GM12878 (cell line): ENCODE measurements at regions not wholly inside any gene's neighbourhood (a gene's known extent, or its start where the extent isn't known, plus 50 kb on each side); places are given as distances from the start of the nearest gene placed in this dataset.

ENCODE experiments used
- ATAC-seq: fragments of 200-7000 bp; cut with Tn5 transposase; 3 replicates; pipeline ENCODE4 v1.9.1; 2020; ENCODE audit warnings: mild to moderate bottlenecking, moderate library complexity
- BruUV-seq: library from RNA; stranded (reverse); fragments of 400-500 nt; replicated peaks from 2 replicates; lab custom pipeline; 2021; lab: Mats Ljungman, UMichigan
- CTCF ChIA-PET: fragments of 300-600 bp; sonication (Branson Sonifier 250); formaldehyde crosslinking; extraction: SDS; loops from one replicate; lab custom pipeline; 2021; ENCODE audit warnings: inconsistent platforms; lab: Yijun Ruan, JAX
- POLR2A ChIA-PET: fragments of 350-600 bp; formaldehyde crosslinking; extraction: SDS; loops from one replicate; lab custom pipeline; 2021; ENCODE audit warnings: inconsistent platforms; lab: Charles Lee
- RAD21 ChIA-PET: fragments of 300-600 bp; sonication (Branson Sonifier 250); formaldehyde crosslinking; loops from one replicate; lab custom pipeline; 2023; ENCODE audit warnings: antibody characterized with exemption; ENCODE audit not compliant: unreplicated experiment; lab: Charles Lee
- SMC1A ChIA-PET: fragments of 300-600 bp; sonication (Branson Sonifier 250); formaldehyde crosslinking; loops from one replicate; lab custom pipeline; 2023; ENCODE audit not compliant: unreplicated experiment, uncharacterized antibody; lab: Charles Lee
- DNase-seq: peaks from one replicate; pipeline ENCODE4 v3.0.0-alpha.2; 2011; ENCODE audit warnings: low read depth, low spot score
- FAIRE-seq: peaks from 3 replicates; lab custom pipeline; 2011; peaks lifted over from hg19 to GRCh38; lab: Jason Lieb, UNC
- H2AFZ ChIP-seq: 2 replicates; pipeline ENCODE4 v1.6.0; 2011; ENCODE audit warnings: low read depth, low read length, control low read depth; ENCODE audit not compliant: control insufficient read depth
- H3K27ac ChIP-seq: 2 replicates; pipeline ENCODE4 v1.5.1; 2011; ENCODE audit warnings: control low read depth; ENCODE audit not compliant: control insufficient read depth, insufficient read depth
- H3K27me3 ChIP-seq, 2 experiments: replicated peaks in 1 of 2; 2 replicates each; pipeline versions ENCODE4 v1.6.0 to v1.6.1; 2011; ENCODE audit warnings: low read length in 1 of 2; ENCODE audit not compliant: control insufficient read depth in 2 of 2, insufficient read depth in 2 of 2
- H3K36me3 ChIP-seq, 2 experiments: 2 replicates each; pipeline ENCODE4 v1.5.1; 2011; ENCODE audit warnings: low read length in 1 of 2; ENCODE audit not compliant: control insufficient read depth in 2 of 2, insufficient read depth in 2 of 2
- H3K4me1 ChIP-seq: 2 replicates; pipeline ENCODE4 v1.6.1; 2011; ENCODE audit warnings: mild to moderate bottlenecking, low read length, moderate library complexity, mixed read lengths; ENCODE audit not compliant: control insufficient read depth, insufficient read depth
- H3K4me2 ChIP-seq: 2 replicates; pipeline ENCODE4 v1.6.0; 2011; ENCODE audit warnings: control low read depth; ENCODE audit not compliant: control insufficient read depth, insufficient read depth
- H3K4me3 ChIP-seq: fragments of 200-600 bp; sonication (generic); 2 replicates; pipeline ENCODE4 v1.5.1; 2016
- H3K79me2 ChIP-seq: 2 replicates; pipeline ENCODE4 v1.6.0; 2011; ENCODE audit warnings: low read length; ENCODE audit not compliant: control insufficient read depth, insufficient read depth
- H3K9ac ChIP-seq: 2 replicates; pipeline ENCODE4 v1.8.0; 2011; ENCODE audit warnings: low read length, control low read depth, mixed read lengths; ENCODE audit not compliant: control insufficient read depth, insufficient read depth
- H3K9me3 ChIP-seq: replicated peaks from 3 replicates; pipeline ENCODE4 v1.5.1; 2011; ENCODE audit warnings: mild to moderate bottlenecking, low read length; ENCODE audit not compliant: control insufficient read depth, insufficient read depth
- H4K20me1 ChIP-seq: 2 replicates; pipeline ENCODE4 v1.6.0; 2011; ENCODE audit not compliant: control insufficient read depth, insufficient read depth
- BCL11A ChIP-seq: IDR thresholded peaks from 2 replicates; pipeline ENCODE4 v1.6.1; 2011; ENCODE audit warnings: low read depth, low read length
- BCL3 ChIP-seq: IDR thresholded peaks from 2 replicates; pipeline ENCODE4 v1.6.1; 2011; ENCODE audit warnings: borderline replicate concordance, low read depth, mild to moderate bottlenecking, moderate library complexity, low read length; ENCODE audit not compliant: insufficient read depth, poor library complexity, severe bottlenecking
- BHLHE40 ChIP-seq, 2 experiments: fragments of 450-650 bp in 1 of 2; IDR thresholded peaks; 2 replicates each; pipeline ENCODE4 v1.6.1; 2011 to 2017; ENCODE audit warnings: low read depth in 2 of 2, borderline replicate concordance in 1 of 2, improper control_type of control experiment in 1 of 2, low read length in 1 of 2, mild to moderate bottlenecking in 1 of 2
- CBX3 ChIP-seq: fragments of 200-600 bp; sonication (generic); IDR thresholded peaks from 2 replicates; pipeline ENCODE4 v1.6.1; 2016; ENCODE audit warnings: low read depth, borderline replicate concordance
- CEBPB ChIP-seq, 2 experiments: fragments of 150-350 bp in 1 of 2; IDR thresholded peaks; 2 replicates each; pipeline ENCODE4 v1.6.1; 2012 to 2014; ENCODE audit warnings: low read depth in 2 of 2, low read length in 2 of 2, borderline replicate concordance in 1 of 2, inconsistent platforms in 1 of 2
- EZH2 ChIP-seq: IDR thresholded peaks from 2 replicates; pipeline ENCODE4 v1.6.1; 2012; ENCODE audit warnings: low read depth, mild to moderate bottlenecking, control low read depth, inconsistent platforms, low read length, borderline replicate concordance; ENCODE audit not compliant: control insufficient read depth
- KAT2A ChIP-seq: conservative IDR thresholded peaks from 2 replicates; pipeline ENCODE4 v1.6.1; 2011; ENCODE audit warnings: low read depth, low read length; ENCODE audit not compliant: control insufficient read depth
- NFXL1 ChIP-seq: fragments of 450-650 bp; IDR thresholded peaks from 2 replicates; pipeline ENCODE4 v1.6.1; 2017; ENCODE audit warnings: antibody characterized with exemption, mild to moderate bottlenecking, borderline replicate concordance
- RB1 ChIP-seq: fragments of 450-650 bp; formaldehyde crosslinking; IDR thresholded peaks from 2 replicates; pipeline ENCODE4 v1.6.1; 2017; ENCODE audit warnings: mild to moderate bottlenecking, borderline replicate concordance
- TAF1 ChIP-seq: IDR thresholded peaks from 2 replicates; pipeline ENCODE4 v1.6.1; 2011; ENCODE audit warnings: mild to moderate bottlenecking, low read depth, low read length, borderline replicate concordance
- YBX1 ChIP-seq: fragments of 450-650 bp; IDR thresholded peaks from 2 replicates; pipeline ENCODE4 v1.6.1; 2016; ENCODE audit warnings: antibody characterized with exemption
- ZZZ3 ChIP-seq: IDR thresholded peaks from 2 replicates; pipeline ENCODE4 v1.6.1; 2011; ENCODE audit warnings: low read depth; ENCODE audit not compliant: control insufficient read depth, insufficient read length
- in situ Hi-C: fragments of 300-500 bp; cut with MboI; formaldehyde crosslinking; loops from 9 replicates; pipeline ENCODE4 v1.14.3; 2018; ENCODE audit warnings: mixed read lengths
- intact Hi-C: fragments of 100-400 bp; cut with micrococcal nuclease; formaldehyde crosslinking; loops from one replicate; pipeline ENCODE4 v1.14.2; 2022; ENCODE audit not compliant: unreplicated experiment
- TF ChIP-seq, protein P1 (sequence below): fragments of 450-650 bp; IDR thresholded peaks from 2 replicates; pipeline ENCODE4 v1.6.1; 2016; ENCODE audit warnings: mild to moderate bottlenecking, moderate library complexity, borderline replicate concordance

DNA sequence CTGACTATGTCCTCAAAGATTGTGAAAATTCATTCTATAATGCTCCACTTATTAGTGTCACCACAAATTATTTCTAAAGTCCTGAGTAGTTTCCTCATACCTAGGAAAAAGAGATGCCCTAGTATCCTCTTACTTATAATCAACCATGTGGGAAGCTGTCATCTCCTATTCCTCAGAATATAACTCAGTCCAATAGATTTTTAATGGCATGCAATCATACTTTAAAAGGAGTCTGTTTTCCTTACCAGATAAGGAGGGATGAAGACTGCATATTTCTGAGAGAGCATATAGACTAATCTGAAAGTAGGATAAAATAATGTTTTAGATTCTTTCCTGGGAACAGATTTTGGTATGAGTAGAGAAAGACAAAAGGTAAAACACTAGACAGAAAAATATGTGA is 727.7 kb upstream of the GRM3 start:
- no peaks in the 10 kb centered on the region for H3K27me3 ChIP-seq
- H3K79me2 ChIP-seq, result no peaks in the 10 kb centered on the region
- in situ Hi-C loops, result no loop called here
- H2AFZ ChIP-seq, result no peak overlapping the region
- H3K4me1 ChIP-seq, result no peaks in the 10 kb centered on the region
- TF ChIP-seq RB1, result no peak
- no peak for TF ChIP-seq BCL3
- TF ChIP-seq EZH2, result no peak
- TF ChIP-seq CEBPB (IDR thresholded peaks at IDR 0.05; ENCODE audit: borderline replicate concordance in 1 of 2, low read depth in 2 of 2, low read length in 2 of 2), result no peak
- TF ChIP-seq, protein P1, sequence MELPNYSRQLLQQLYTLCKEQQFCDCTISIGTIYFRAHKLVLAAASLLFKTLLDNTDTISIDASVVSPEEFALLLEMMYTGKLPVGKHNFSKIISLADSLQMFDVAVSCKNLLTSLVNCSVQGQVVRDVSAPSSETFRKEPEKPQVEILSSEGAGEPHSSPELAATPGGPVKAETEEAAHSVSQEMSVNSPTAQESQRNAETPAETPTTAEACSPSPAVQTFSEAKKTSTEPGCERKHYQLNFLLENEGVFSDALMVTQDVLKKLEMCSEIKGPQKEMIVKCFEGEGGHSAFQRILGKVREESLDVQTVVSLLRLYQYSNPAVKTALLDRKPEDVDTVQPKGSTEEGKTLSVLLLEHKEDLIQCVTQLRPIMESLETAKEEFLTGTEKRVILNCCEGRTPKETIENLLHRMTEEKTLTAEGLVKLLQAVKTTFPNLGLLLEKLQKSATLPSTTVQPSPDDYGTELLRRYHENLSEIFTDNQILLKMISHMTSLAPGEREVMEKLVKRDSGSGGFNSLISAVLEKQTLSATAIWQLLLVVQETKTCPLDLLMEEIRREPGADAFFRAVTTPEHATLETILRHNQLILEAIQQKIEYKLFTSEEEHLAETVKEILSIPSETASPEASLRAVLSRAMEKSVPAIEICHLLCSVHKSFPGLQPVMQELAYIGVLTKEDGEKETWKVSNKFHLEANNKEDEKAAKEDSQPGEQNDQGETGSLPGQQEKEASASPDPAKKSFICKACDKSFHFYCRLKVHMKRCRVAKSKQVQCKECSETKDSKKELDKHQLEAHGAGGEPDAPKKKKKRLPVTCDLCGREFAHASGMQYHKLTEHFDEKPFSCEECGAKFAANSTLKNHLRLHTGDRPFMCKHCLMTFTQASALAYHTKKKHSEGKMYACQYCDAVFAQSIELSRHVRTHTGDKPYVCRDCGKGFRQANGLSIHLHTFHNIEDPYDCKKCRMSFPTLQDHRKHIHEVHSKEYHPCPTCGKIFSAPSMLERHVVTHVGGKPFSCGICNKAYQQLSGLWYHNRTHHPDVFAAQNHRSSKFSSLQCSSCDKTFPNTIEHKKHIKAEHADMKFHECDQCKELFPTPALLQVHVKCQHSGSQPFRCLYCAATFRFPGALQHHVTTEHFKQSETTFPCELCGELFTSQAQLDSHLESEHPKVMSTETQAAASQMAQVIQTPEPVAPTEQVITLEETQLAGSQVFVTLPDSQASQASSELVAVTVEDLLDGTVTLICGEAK, result no peak
- no peak for TF ChIP-seq KAT2A
- no peak for TF ChIP-seq BCL11A
- no peak for TF ChIP-seq BHLHE40 (IDR thresholded peaks at IDR 0.05; ENCODE audit: borderline replicate concordance in 1 of 2, low read depth in 2 of 2, low read length in 1 of 2)
- no peak for TF ChIP-seq NFXL1
- no peak for TF ChIP-seq ZZZ3
- TF ChIP-seq TAF1, result no peak
- TF ChIP-seq CBX3, result no peak
- TF ChIP-seq YBX1, result no peak
- ChIA-PET SMC1A (no interaction called here), POLR2A (no interaction called here), CTCF (no interaction called here), RAD21 (no interaction called here)
- ATAC-seq (no peak), DNase-seq (no peak), FAIRE-seq (no peak)
- H3K36me3 ChIP-seq, result no peaks in the 10 kb centered on the region
- H3K4me3 ChIP-seq, result no peak overlapping the region
- H3K27ac ChIP-seq, result no peak overlapping the region
- H3K9me3 ChIP-seq, result no peaks in the 10 kb centered on the region
- no TSS peak for BruUV-seq
- H4K20me1 ChIP-seq, result no peaks in the 10 kb centered on the region
- intact Hi-C loops, result no loop called here
- H3K9ac ChIP-seq, result no peak overlapping the region
- no peak overlapping the region for H3K4me2 ChIP-seq
